Heart left ventricle (tissue), 13 donors: ENCODE measurements at regions not wholly inside any gene's neighbourhood (a gene's known extent, or its start where the extent isn't known, plus 50 kb on each side); places are given as distances from the start of the nearest gene placed in this dataset.

Source experiments
- CTCF ChIP-seq, 12 donors: fragments of 200-600 bp; sonication (generic) in 4 of 12; IDR thresholded peaks; one replicate each; pipeline versions ENCODE4 v1.5.0 to v1.8.0; 2018 to 2022; ENCODE audit warnings: antibody characterized with exemption in 12 of 12, mild to moderate bottlenecking in 5 of 12
- POLR2A ChIP-seq, 2 donors: fragments of 450-650 bp; IDR thresholded peaks; one replicate each; pipeline ENCODE4 v1.6.1; 2017; ENCODE audit warnings: antibody characterized with exemption in 2 of 2, mild to moderate bottlenecking in 2 of 2, moderate library complexity in 2 of 2
- donor health status: ischemic (EF 13 %, LVEDD 7.1; RV severe dilation, severe dysfunction).
- donor health status: DM: no; HTN: yes; CAD: no.
- donor health status: DM: no; HTN: no; CAD: no.
- donor health status: ischemic (EF 25% LVEDD 6.9; RV normal size, moderate dysfunction).
- donor health status: ischemic (EF 25% LVEDD 5.7; RV mildly dilated, moderate dysfunction).
- donor health status: ischemic (EF 35%, LVEDD 5.7; RV mildly dilated, moderate dysfunction).
- donor health status: nonischemic (EF 11% LVEDD 7.7; RV severe dilation, severe dysfunction).
- donor health status: DM: yes; HTN: yes; CAD: no.
- donor health status: PGD.
- donor health status: ischemic (EF 29% LVEDD 5.4; RV normal size, mild dysfunction).
- donor health status: nonischemic (EF 23%, LVEDD 6.1; RV moderate dilation, normal function).

- no peak for TF ChIP-seq CTCF (IDR thresholded peaks at IDR 0.05)
- TF ChIP-seq POLR2A (IDR thresholded peaks at IDR 0.05): no peak
These were observed 1532.9 kb upstream of the RAG2 start for GRCh38 chr11:38130976-38131375.
